ENCODE measurements at regions not wholly inside any gene's neighbourhood (a gene's known extent, or its start where the extent isn't known, plus 50 kb on each side); places are given as distances from the start of the nearest gene placed in this dataset.

GRCh38 chr13:77381059-77381458 lies 54.2 kb upstream of the MYCBP2 start:
- TF ChIP-seq CTCF (IDR thresholded peaks at IDR 0.05): no peak
- TF ChIP-seq EZH2phosphoT487 (IDR thresholded peaks at IDR 0.05): no peak
- no peak for TF ChIP-seq EZH2 (IDR thresholded peaks at IDR 0.05)
